Parathyroid adenoma (tissue), 2 donors: ENCODE measurements at regions not wholly inside any gene's neighbourhood (a gene's known extent, or its start where the extent isn't known, plus 50 kb on each side); places are given as distances from the start of the nearest gene placed in this dataset.

ENCODE experiments used
- H2AFZ ChIP-seq: fragments of 300-600 bp; sonication (generic); one replicate; pipeline ENCODE4 v1.7.0; 2017; ENCODE audit warnings: antibody characterized with exemption, mild to moderate bottlenecking
- H3K27ac ChIP-seq: fragments of 300-600 bp; sonication (generic); one replicate; pipeline ENCODE4 v1.7.0; 2017
- H3K27me3 ChIP-seq: fragments of 300-600 bp; sonication (generic); one replicate; pipeline ENCODE4 v1.7.0; 2017; ENCODE audit warnings: low read length; ENCODE audit not compliant: control insufficient read depth, insufficient read depth
- H3K36me3 ChIP-seq: fragments of 300-600 bp; sonication (generic); one replicate; pipeline ENCODE4 v1.7.0; 2017; ENCODE audit warnings: low read length; ENCODE audit not compliant: control insufficient read depth, insufficient read depth
- H3K4me1 ChIP-seq: fragments of 300-600 bp; sonication (generic); one replicate; pipeline ENCODE4 v1.7.0; 2017; ENCODE audit warnings: control low read depth
- H3K4me2 ChIP-seq: fragments of 300-600 bp; sonication (generic); one replicate; pipeline ENCODE4 v1.7.0; 2017; ENCODE audit warnings: low read length
- H3K4me3 ChIP-seq: fragments of 300-600 bp; sonication (generic); one replicate; pipeline ENCODE4 v1.7.0; 2017; ENCODE audit warnings: low read depth, low read length
- H3K79me2 ChIP-seq: fragments of 300-600 bp; sonication (generic); one replicate; pipeline ENCODE4 v1.7.0; 2017; ENCODE audit warnings: control low read depth
- H3K9ac ChIP-seq: fragments of 300-600 bp; sonication (generic); one replicate; pipeline ENCODE4 v1.7.0; 2017; ENCODE audit warnings: mild to moderate bottlenecking
- H3K9me3 ChIP-seq: fragments of 300-600 bp; sonication (generic); one replicate; pipeline ENCODE4 v1.7.0; 2017; ENCODE audit warnings: low read length; ENCODE audit not compliant: control insufficient read depth
- TF ChIP-seq, protein P1 (sequence below): fragments of 300-600 bp; sonication (generic); IDR thresholded peaks from one replicate; pipeline ENCODE4 v1.7.0; 2017; ENCODE audit warnings: antibody characterized with exemption, mild to moderate bottlenecking
- donor health status: primary hyperparathyroidism.

DNA sequence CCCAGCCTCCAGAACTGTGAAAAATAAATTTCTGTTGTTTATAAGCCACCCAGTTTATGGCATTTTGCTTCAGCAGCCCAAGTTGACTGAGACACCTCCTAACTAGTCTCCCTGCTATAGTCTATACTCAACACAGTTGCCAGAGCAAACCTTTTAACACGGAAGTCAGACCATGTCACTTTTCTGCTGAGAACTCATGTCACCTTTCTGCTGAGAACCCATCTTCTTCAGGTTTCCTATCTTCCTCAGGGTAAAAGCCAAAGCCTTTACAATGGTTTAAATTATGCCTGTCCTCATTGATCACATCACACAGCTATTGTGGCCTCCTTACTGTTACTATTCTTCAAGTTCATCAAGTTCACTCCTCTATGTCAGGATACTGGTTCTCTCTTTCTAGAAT is 74.3 kb upstream of the SOX6 start:
- Histone ChIP-seq H3K27ac (no peak overlapping the region), H3K9ac (no peak overlapping the region), H3K9me3 (no peaks in the 10 kb centered on the region), H3K4me2 (no peak overlapping the region), H2AFZ (no peak overlapping the region), H3K79me2 (no peaks in the 10 kb centered on the region), H3K36me3 (no peaks in the 10 kb centered on the region), H3K4me1 (no peaks in the 10 kb centered on the region), H3K27me3 (no peaks in the 10 kb centered on the region), H3K4me3 (no peak overlapping the region)
- TF ChIP-seq, protein P1, sequence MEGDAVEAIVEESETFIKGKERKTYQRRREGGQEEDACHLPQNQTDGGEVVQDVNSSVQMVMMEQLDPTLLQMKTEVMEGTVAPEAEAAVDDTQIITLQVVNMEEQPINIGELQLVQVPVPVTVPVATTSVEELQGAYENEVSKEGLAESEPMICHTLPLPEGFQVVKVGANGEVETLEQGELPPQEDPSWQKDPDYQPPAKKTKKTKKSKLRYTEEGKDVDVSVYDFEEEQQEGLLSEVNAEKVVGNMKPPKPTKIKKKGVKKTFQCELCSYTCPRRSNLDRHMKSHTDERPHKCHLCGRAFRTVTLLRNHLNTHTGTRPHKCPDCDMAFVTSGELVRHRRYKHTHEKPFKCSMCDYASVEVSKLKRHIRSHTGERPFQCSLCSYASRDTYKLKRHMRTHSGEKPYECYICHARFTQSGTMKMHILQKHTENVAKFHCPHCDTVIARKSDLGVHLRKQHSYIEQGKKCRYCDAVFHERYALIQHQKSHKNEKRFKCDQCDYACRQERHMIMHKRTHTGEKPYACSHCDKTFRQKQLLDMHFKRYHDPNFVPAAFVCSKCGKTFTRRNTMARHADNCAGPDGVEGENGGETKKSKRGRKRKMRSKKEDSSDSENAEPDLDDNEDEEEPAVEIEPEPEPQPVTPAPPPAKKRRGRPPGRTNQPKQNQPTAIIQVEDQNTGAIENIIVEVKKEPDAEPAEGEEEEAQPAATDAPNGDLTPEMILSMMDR = no peak

DNA sequence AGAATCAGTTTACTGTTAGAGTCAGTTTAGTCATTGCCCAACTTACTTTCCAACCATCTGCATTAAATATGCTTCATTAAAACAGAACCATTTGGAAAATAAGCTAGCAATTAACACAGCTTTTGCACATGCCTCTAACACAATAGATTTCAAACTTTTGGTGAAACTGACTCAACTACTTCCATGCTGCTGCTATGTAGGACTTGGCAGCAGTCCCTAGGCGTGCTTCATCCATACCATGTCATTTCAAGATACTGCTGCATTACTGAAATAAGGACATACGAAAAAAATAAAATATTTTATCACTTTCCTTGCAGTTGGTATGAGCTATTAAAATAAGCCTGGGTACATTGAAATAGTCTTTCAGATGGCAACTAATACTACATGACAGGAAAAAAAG is 65.5 kb upstream of the SOX6 start:
- H3K9me3 ChIP-seq = no peaks in the 10 kb centered on the region
- no peak overlapping the region for H3K9ac ChIP-seq
- no peak overlapping the region for H3K4me3 ChIP-seq

DNA sequence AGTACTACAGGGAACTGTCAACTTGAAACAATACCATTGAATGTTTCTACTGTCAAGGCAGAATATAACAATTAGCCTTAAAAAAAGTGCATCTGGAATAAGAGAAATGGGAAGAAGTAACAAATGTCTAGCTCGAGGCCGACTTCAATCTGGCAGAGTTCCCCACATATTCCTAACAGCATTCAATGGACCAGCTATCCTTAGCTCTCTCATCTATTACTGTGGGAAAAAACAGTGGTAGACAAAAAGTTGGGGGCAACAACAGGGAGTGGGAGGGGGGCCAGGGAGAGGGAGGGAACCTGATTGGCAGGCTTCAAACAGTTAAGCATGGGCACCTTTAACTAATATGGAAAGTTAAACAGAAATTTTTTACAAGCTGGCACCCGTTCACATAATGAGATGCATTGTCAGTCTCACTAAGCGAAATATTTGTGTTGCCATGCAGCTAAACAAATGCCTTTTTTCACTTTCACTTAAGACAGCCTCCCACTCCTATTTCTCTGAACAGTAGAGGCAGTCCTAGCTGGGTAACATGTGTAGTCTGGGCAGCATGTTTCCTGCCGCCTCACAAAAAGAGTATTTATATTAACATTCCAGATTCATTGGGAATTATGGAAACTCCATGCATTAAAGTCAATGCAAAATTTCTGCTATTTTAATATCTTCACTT is 62.2 kb upstream of the SOX6 start:
- H3K27me3 ChIP-seq = no peaks in the 10 kb centered on the region
- no peaks in the 10 kb centered on the region for H3K4me1 ChIP-seq
- TF ChIP-seq, protein P1 = no peak
- no peaks in the 10 kb centered on the region for H3K9me3 ChIP-seq
- H3K9ac ChIP-seq = no peak overlapping the region
- H3K79me2 ChIP-seq = no peaks in the 10 kb centered on the region
- no peak overlapping the region for H3K27ac ChIP-seq
- H2AFZ ChIP-seq = no peak overlapping the region
- H3K4me3 ChIP-seq = no peak overlapping the region
- no peak overlapping the region for H3K4me2 ChIP-seq
- no peaks in the 10 kb centered on the region for H3K36me3 ChIP-seq

More for the DNA sequence above, 65.5 kb upstream of the SOX6 start:
- Histone ChIP-seq H3K27ac (no peak overlapping the region), H2AFZ (no peak overlapping the region), H3K4me2 (no peak overlapping the region), H3K27me3 (no peaks in the 10 kb centered on the region), H3K4me1 (no peaks in the 10 kb centered on the region), H3K36me3 (no peaks in the 10 kb centered on the region), H3K79me2 (no peaks in the 10 kb centered on the region)
- TF ChIP-seq, protein P1 = no peak

DNA sequence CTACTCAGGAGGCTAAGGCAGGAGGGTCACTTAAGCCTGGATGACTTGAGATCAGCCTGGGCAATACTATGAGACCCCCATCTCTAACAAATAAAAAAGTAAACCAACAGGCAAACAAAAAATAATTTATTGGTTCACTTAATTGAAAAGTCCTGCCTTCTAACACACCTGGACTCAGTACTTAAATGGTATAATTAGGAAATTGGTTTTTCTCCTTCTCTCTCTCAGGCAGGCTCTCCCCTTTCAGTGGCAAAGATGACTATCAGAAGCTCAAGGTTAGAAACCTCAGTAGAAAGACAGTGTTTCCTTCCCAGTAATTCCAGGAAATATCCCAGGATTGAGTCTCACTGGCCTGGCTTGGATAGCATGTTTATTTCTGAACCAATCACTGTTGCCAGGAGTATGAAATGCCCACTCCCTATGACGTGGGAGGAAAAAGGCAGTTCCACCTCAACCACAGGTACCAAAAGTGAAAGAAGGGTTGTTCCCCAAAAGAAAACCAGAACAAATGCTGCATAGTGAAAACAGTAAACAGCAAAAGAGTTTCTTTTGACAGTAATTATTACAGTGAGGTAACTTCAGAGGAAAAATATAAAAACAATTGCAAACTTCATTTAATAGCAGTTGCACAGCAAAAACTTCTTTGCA is 56.3 kb upstream of the SOX6 start:
- Histone ChIP-seq H3K27me3 (no peaks in the 10 kb centered on the region), H3K9me3 (no peaks in the 10 kb centered on the region), H3K4me1 (no peaks in the 10 kb centered on the region), H3K4me2 (no peak overlapping the region), H3K36me3 (no peaks in the 10 kb centered on the region), H3K4me3 (no peak overlapping the region), H2AFZ (no peak overlapping the region), H3K79me2 (no peaks in the 10 kb centered on the region), H3K9ac (no peak overlapping the region), H3K27ac (no peak overlapping the region)
- TF ChIP-seq, protein P1 = no peak

DNA sequence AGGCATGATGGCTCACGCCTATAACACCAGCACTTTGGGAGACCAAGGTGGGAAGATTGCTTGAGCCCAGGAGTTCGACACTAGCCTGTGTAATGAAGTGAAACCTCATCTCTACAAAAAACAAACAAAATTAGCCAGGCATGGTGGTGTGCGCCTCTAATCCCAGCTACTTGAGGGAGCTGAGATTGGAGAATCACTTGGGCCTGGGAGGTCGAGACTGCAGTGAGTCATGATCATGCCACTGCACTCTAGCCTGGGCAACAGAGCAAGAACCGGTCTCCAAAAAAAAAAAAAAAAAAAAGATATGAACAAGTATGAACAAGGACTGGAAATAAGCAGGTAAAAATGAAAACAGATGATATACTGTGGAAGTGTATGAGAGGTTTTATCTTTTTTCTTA is 54.1 kb upstream of the SOX6 start:
- H3K9ac ChIP-seq = no peak overlapping the region
- no peaks in the 10 kb centered on the region for H3K36me3 ChIP-seq
- no peak overlapping the region for H2AFZ ChIP-seq
- no peak overlapping the region for H3K4me3 ChIP-seq
- TF ChIP-seq, protein P1 = no peak
- no peaks in the 10 kb centered on the region for H3K79me2 ChIP-seq
- H3K9me3 ChIP-seq = no peaks in the 10 kb centered on the region
- no peak overlapping the region for H3K4me2 ChIP-seq
- H3K27ac ChIP-seq = no peak overlapping the region
- no peaks in the 10 kb centered on the region for H3K4me1 ChIP-seq
- H3K27me3 ChIP-seq = no peaks in the 10 kb centered on the region
